ENCODE measurements at regions not wholly inside any gene's neighbourhood (a gene's known extent, or its start where the extent isn't known, plus 50 kb on each side); places are given as distances from the start of the nearest gene placed in this dataset.

DNA sequence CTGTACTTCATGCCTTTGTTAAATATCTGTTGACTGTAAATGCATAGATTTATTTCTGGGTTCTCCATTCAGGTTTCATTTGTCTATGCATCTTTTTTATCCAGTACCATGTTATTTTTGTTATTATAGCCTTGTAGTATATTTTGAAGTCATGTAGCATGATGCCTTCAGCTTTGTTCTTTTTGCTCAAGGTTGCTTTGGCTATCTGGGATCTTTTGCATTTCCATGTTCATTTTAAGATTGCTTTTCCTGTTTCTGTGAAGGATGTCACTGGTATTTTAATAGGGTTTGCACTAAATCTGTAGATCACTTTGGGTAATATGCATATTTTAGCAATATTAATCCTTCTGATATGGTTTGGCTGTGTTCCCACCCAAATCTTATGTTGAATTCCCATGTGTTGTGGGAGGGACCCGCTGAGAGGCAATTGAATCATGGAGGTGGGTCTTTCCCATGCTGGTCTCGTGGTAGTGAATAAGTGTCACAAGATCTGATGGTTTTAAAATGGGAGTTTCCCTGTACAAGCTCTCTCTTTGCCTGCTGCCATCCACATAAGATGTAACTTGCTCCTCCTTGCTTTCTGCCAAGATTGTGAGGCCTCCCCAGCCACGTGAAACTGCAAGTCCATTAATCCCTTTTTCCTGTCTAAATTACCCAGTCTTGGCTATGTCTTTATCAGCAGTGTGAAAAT, 302.8 kb upstream of the SEMA3C start:
- Histone ChIP-seq H4K8ac (ENCODE audit: extremely low read depth, insufficient read depth, low read length) (no peak overlapping the region), H4K5ac (ENCODE audit: insufficient read length, low read depth, low read length) (no peak overlapping the region), H2BK12ac (ENCODE audit: low read depth, low read length) (no peak overlapping the region), H3K4me1 (replicated peaks in 1 of 4; ENCODE audit: control insufficient read depth in 3 of 4, insufficient read depth in 4 of 4, low read length in 3 of 4) (no peaks in the 10 kb centered on the region), H2AFZ (ENCODE audit: low read length) (no peak overlapping the region), H3K23me2 (ENCODE audit: low read depth, low read length) (no peaks in the 10 kb centered on the region), H2BK5ac (ENCODE audit: low read depth, low read length) (no peak overlapping the region), H2AK5ac (ENCODE audit: low read depth, low read length) (no peak overlapping the region), H3K27ac (ENCODE audit: low read depth, low read length) (no peak overlapping the region), H3K27me3 (replicated peaks in 1 of 4; ENCODE audit: control insufficient read depth in 3 of 4, extremely low read depth in 1 of 4, insufficient read depth in 3 of 4, low read length in 3 of 4) (no peaks in the 10 kb centered on the region), H3K23ac (ENCODE audit: insufficient read length) (no peak overlapping the region), H3K4ac (replicated peaks; ENCODE audit: insufficient read length, low read depth, low read length) (no peak overlapping the region), H2BK120ac (replicated peaks; ENCODE audit: low read depth, low read length) (no peak overlapping the region), H2BK20ac (ENCODE audit: low read length) (no peak overlapping the region), H2BK15ac (ENCODE audit: low read length) (no peak overlapping the region), H3K4me2 (ENCODE audit: insufficient read depth in 1 of 2, low read depth in 2 of 2, low read length in 2 of 2) (no peak overlapping the region), H3K9me3 (ENCODE audit: insufficient read depth in 2 of 2, low read depth in 1 of 2, low read length in 1 of 2) (peaks cover 10 to 11% of the 10 kb centered on the region in 2 experiments; a peak in 3 of 4 replicates), H3K4me3 (ENCODE audit: extremely low read depth in 1 of 4, insufficient read depth in 2 of 4, low read depth in 3 of 4, low read length in 4 of 4) (no peak overlapping the region), H3K56ac (replicated peaks; ENCODE audit: insufficient read length, low read depth, low read length) (no peak overlapping the region), H3K18ac (ENCODE audit: extremely low read depth, low read length) (no peak overlapping the region), H3K9ac (replicated peaks in 1 of 4; ENCODE audit: extremely low read depth in 1 of 4, low read depth in 3 of 4, low read length in 3 of 4) (no peak overlapping the region), H4K20me1 (replicated peaks in 1 of 2; ENCODE audit: control insufficient read depth in 1 of 2, insufficient read depth in 2 of 2, low read length in 2 of 2) (no peaks in the 10 kb centered on the region), H3K14ac (ENCODE audit: insufficient read length) (no peak overlapping the region), H3K79me1 (ENCODE audit: low read depth, low read length) (no peaks in the 10 kb centered on the region), H3K36me3 (ENCODE audit: control insufficient read depth in 2 of 4, insufficient read depth in 4 of 4, low read length in 3 of 4) (no peaks in the 10 kb centered on the region), H3K79me2 (ENCODE audit: control insufficient read depth in 1 of 2, insufficient read depth in 2 of 2, low read length in 2 of 2) (no peaks in the 10 kb centered on the region), H4K91ac (replicated peaks; ENCODE audit: insufficient read length, low read length) (no peak overlapping the region)
- DNase-seq (ENCODE audit: low read depth in 1 of 2, low spot score in 2 of 2): no peak
- 85% methylated on average over 3 of the region's 3 CpGs; no CpG with 5 or more reads in 1 of the 2 experiments for WGBS, 2 experiments (ENCODE audit: extremely low coverage in 1 of 2, insufficient coverage in 1 of 2, insufficient read length in 1 of 2, insufficient replicate concordance in 2 of 2, low coverage in 1 of 2, low lambda C conversion rate in 2 of 2, missing lambda C conversion rate in 1 of 2)
- ChIA-PET CTCF (ENCODE audit: partially characterized antibody) (no interaction called here), POLR2A (ENCODE audit: partially characterized antibody) (interaction anchor here (0.7 kb wide), 1 partner anchor 738 kb away, joined by 6 read pairs; no protein-coding TSS in a partner anchor)
- no peak for FAIRE-seq
- TF ChIP-seq POLR2A (IDR thresholded peaks at IDR 0.05; ENCODE audit: control extremely low read depth in 1 of 2, low read depth in 2 of 2, low read length in 2 of 2) (no peak), MAFK (IDR thresholded peaks at IDR 0.05; ENCODE audit: low read depth, low read length) (no peak), CTCF (IDR thresholded peaks at IDR 0.05; ENCODE audit: control extremely low read depth in 1 of 3, insufficient read depth in 1 of 3, low read depth in 1 of 3, low read length in 3 of 3) (no peak), RBBP5 (IDR thresholded peaks at IDR 0.05; ENCODE audit: borderline replicate concordance, low read depth, low read length) (no peak), POU5F1 (IDR thresholded peaks at IDR 0.05; ENCODE audit: low read depth, low read length) (no peak), JUN (IDR thresholded peaks at IDR 0.05; ENCODE audit: low read depth, low read length) (no peak)
- TF ChIP-seq, protein P1, sequence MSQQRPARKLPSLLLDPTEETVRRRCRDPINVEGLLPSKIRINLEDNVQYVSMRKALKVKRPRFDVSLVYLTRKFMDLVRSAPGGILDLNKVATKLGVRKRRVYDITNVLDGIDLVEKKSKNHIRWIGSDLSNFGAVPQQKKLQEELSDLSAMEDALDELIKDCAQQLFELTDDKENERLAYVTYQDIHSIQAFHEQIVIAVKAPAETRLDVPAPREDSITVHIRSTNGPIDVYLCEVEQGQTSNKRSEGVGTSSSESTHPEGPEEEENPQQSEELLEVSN (IDR thresholded peaks at IDR 0.05): no peak
